Liver (tissue), 8 donors: ENCODE measurements at regions not wholly inside any gene's neighbourhood (a gene's known extent, or its start where the extent isn't known, plus 50 kb on each side); places are given as distances from the start of the nearest gene placed in this dataset.

Experiments used
- DNase-seq: peaks from one replicate; pipeline ENCODE4 v3.0.0-alpha.2; 2017; ENCODE audit warnings: low spot score
- H3K27ac ChIP-seq, 2 donors: one replicate each; pipeline ENCODE4 v1.7.0; 2013; ENCODE audit warnings: inconsistent platforms in 2 of 2, low read length in 2 of 2, control low read depth in 1 of 2, low read depth in 1 of 2, mild to moderate bottlenecking in 1 of 2
- H3K27me3 ChIP-seq, 4 donors: one replicate each; pipeline versions ENCODE4 v1.6.1 to v1.7.0; 2013; ENCODE audit warnings: low read length in 3 of 4, inconsistent platforms in 1 of 4, mild to moderate bottlenecking in 1 of 4, moderate library complexity in 1 of 4; ENCODE audit not compliant: control insufficient read depth in 4 of 4, insufficient read depth in 4 of 4
- H3K36me3 ChIP-seq, 4 donors: one replicate each; pipeline versions ENCODE4 v1.6.1 to v1.7.0; 2013; ENCODE audit warnings: low read length in 3 of 4, mild to moderate bottlenecking in 3 of 4, low read depth in 1 of 4, moderate library complexity in 1 of 4; ENCODE audit not compliant: control insufficient read depth in 4 of 4, insufficient read depth in 3 of 4
- H3K4me1 ChIP-seq, 4 donors: one replicate each; pipeline versions ENCODE4 v1.6.1 to v1.7.0; 2013; ENCODE audit warnings: low read length in 3 of 4, mild to moderate bottlenecking in 3 of 4, moderate library complexity in 1 of 4; ENCODE audit not compliant: control insufficient read depth in 4 of 4, insufficient read depth in 4 of 4
- H3K4me3 ChIP-seq, 3 donors: one replicate each; pipeline versions ENCODE4 v1.6.1 to v1.7.0; 2013; ENCODE audit warnings: low read length in 3 of 3, control low read depth in 1 of 3, low read depth in 1 of 3, mild to moderate bottlenecking in 1 of 3
- H3K9ac ChIP-seq, 2 donors: one replicate each; pipeline ENCODE4 v1.7.0; 2013; ENCODE audit warnings: low read length in 2 of 2, mild to moderate bottlenecking in 2 of 2, moderate library complexity in 2 of 2, control low read depth in 1 of 2, low read depth in 1 of 2
- H3K9me3 ChIP-seq, 4 donors: one replicate each; pipeline versions ENCODE4 v1.6.1 to v1.7.0; 2013; ENCODE audit warnings: low read length in 3 of 4; ENCODE audit not compliant: control insufficient read depth in 4 of 4
- EGR1 ChIP-seq, 2 donors: IDR thresholded peaks; 2 replicates each; pipeline ENCODE4 v1.6.1; 2016 to 2018; ENCODE audit warnings: antibody characterized with exemption in 2 of 2, low read depth in 2 of 2
- FOXA1 ChIP-seq: IDR thresholded peaks from 2 replicates; pipeline ENCODE4 v1.6.1; 2016; ENCODE audit warnings: antibody characterized with exemption
- FOXA2 ChIP-seq: IDR thresholded peaks from 2 replicates; pipeline ENCODE4 v1.6.1; 2016; ENCODE audit warnings: antibody characterized with exemption
- GABPA ChIP-seq, 2 donors: IDR thresholded peaks in 1 of 2; conservative IDR thresholded peaks in 1 of 2; 2 replicates each; pipeline ENCODE4 v1.6.1; 2016; ENCODE audit warnings: antibody characterized with exemption in 2 of 2, mild to moderate bottlenecking in 1 of 2, moderate library complexity in 1 of 2
- HNF4A ChIP-seq, 2 donors: conservative IDR thresholded peaks; 2 replicates each; pipeline ENCODE4 v1.6.1; 2016; ENCODE audit warnings: antibody characterized with exemption in 2 of 2, mild to moderate bottlenecking in 2 of 2
- HNF4G ChIP-seq: IDR thresholded peaks from 2 replicates; pipeline ENCODE4 v1.6.1; 2016; ENCODE audit warnings: antibody characterized with exemption
- JUND ChIP-seq, 2 donors: IDR thresholded peaks; 2 replicates each; pipeline ENCODE4 v1.6.1; 2016; ENCODE audit warnings: antibody characterized with exemption in 2 of 2
- NR2F2 ChIP-seq: IDR thresholded peaks from 2 replicates; pipeline ENCODE4 v1.6.1; 2016; ENCODE audit warnings: antibody characterized with exemption
- RAD21 ChIP-seq, 2 donors: IDR thresholded peaks; 2 replicates each; pipeline ENCODE4 v1.6.1; 2016; ENCODE audit warnings: antibody characterized with exemption in 2 of 2, mild to moderate bottlenecking in 2 of 2
- RXRA ChIP-seq, 2 donors: IDR thresholded peaks; 2 replicates each; pipeline ENCODE4 v1.6.1; 2017 to 2018; ENCODE audit warnings: antibody characterized with exemption in 2 of 2, mild to moderate bottlenecking in 1 of 2
- SP1 ChIP-seq: IDR thresholded peaks from 2 replicates; pipeline ENCODE4 v1.6.1; 2018; ENCODE audit warnings: antibody characterized with exemption, mild to moderate bottlenecking
- TAF1 ChIP-seq: conservative IDR thresholded peaks from 2 replicates; pipeline ENCODE4 v1.6.1; 2016; ENCODE audit warnings: antibody characterized with exemption, mild to moderate bottlenecking
- YY1 ChIP-seq: IDR thresholded peaks from 2 replicates; pipeline ENCODE4 v1.6.1; 2016; ENCODE audit warnings: antibody characterized with exemption, mild to moderate bottlenecking
- WGBS: extraction: QIAGEN DNeasy Blood & Tissue Kit; methylation state at CpG from one replicate; pipeline ENCODE4 v1.1.7; 2013; 5-methylcytosine and 5-hydroxymethylcytosine counted together
- TF ChIP-seq, protein P1 (sequence below): IDR thresholded peaks from 2 replicates; pipeline ENCODE4 v1.6.1; 2016; ENCODE audit warnings: antibody characterized with exemption, mild to moderate bottlenecking
- TF ChIP-seq, protein P2 (sequence below): IDR thresholded peaks from 2 replicates; pipeline ENCODE4 v1.6.1; 2016; ENCODE audit warnings: antibody characterized with exemption
- TF ChIP-seq, protein P3 (sequence below): fragments of 150-350 bp; IDR thresholded peaks from 2 replicates; pipeline ENCODE4 v1.5.1; 2017; ENCODE audit warnings: improper control_type of control experiment, low read depth, low read length; ENCODE audit not compliant: missing input control
- TF ChIP-seq, protein P4 (sequence below): IDR thresholded peaks from 2 replicates; pipeline ENCODE4 v1.6.1; 2016; ENCODE audit warnings: antibody characterized with exemption
- TF ChIP-seq, protein P5 (sequence below): IDR thresholded peaks from 2 replicates; pipeline ENCODE4 v1.6.1; 2016; ENCODE audit warnings: antibody characterized with exemption
- donor health status: healthy.
- donor health status: healthy.
- donor health status: healthy.
- donor health status: healthy.
- donor health status: healthy.

DNA sequence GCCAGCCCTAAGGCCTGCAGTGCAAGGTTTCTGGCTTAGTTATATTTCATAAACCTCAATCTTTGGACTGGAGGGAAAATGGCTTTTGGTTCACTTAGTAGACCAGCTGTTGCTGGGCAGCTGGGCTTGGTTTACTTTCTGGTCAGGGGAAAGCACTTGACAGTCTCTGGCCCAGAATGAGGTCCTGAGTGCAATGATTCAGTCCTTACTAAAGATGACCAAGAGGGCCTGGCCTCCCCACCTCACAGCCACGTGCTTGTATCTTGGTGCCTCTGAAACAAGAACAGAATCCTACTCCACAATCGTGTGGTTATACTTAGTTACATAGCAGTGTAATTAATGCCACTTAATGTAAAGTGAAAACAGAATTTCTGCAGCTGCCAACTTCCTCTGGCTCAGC, 325.5 kb upstream of the MEIS1 start:
- H3K36me3 ChIP-seq: no peaks in the 10 kb centered on the region
- WGBS: 68% methylated on average over 2 of the region's 2 CpGs
- no peak for DNase-seq
- TF ChIP-seq, protein P1, sequence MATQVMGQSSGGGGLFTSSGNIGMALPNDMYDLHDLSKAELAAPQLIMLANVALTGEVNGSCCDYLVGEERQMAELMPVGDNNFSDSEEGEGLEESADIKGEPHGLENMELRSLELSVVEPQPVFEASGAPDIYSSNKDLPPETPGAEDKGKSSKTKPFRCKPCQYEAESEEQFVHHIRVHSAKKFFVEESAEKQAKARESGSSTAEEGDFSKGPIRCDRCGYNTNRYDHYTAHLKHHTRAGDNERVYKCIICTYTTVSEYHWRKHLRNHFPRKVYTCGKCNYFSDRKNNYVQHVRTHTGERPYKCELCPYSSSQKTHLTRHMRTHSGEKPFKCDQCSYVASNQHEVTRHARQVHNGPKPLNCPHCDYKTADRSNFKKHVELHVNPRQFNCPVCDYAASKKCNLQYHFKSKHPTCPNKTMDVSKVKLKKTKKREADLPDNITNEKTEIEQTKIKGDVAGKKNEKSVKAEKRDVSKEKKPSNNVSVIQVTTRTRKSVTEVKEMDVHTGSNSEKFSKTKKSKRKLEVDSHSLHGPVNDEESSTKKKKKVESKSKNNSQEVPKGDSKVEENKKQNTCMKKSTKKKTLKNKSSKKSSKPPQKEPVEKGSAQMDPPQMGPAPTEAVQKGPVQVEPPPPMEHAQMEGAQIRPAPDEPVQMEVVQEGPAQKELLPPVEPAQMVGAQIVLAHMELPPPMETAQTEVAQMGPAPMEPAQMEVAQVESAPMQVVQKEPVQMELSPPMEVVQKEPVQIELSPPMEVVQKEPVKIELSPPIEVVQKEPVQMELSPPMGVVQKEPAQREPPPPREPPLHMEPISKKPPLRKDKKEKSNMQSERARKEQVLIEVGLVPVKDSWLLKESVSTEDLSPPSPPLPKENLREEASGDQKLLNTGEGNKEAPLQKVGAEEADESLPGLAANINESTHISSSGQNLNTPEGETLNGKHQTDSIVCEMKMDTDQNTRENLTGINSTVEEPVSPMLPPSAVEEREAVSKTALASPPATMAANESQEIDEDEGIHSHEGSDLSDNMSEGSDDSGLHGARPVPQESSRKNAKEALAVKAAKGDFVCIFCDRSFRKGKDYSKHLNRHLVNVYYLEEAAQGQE: no peak
- TF ChIP-seq JUND (IDR thresholded peaks at IDR 0.05) (no peak), HNF4A (conservative IDR thresholded peaks at IDR 0.05) (no peak), NR2F2 (no peak), RAD21 (IDR thresholded peaks at IDR 0.05) (no peak), EGR1 (IDR thresholded peaks at IDR 0.05; ENCODE audit: low read depth in 2 of 2) (no peak), GABPA (IDR thresholded peaks at IDR 0.05 in 1 of 2, conservative IDR thresholded peaks at IDR 0.05 in 1 of 2) (no peak), SP1 (no peak), RXRA (IDR thresholded peaks at IDR 0.05) (no peak), TAF1 (no peak), YY1 (no peak), FOXA2 (no peak), FOXA1 (no peak), HNF4G (no peak)
- TF ChIP-seq, protein P2, sequence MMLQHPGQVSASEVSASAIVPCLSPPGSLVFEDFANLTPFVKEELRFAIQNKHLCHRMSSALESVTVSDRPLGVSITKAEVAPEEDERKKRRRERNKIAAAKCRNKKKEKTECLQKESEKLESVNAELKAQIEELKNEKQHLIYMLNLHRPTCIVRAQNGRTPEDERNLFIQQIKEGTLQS: no peak
- TF ChIP-seq, protein P3, sequence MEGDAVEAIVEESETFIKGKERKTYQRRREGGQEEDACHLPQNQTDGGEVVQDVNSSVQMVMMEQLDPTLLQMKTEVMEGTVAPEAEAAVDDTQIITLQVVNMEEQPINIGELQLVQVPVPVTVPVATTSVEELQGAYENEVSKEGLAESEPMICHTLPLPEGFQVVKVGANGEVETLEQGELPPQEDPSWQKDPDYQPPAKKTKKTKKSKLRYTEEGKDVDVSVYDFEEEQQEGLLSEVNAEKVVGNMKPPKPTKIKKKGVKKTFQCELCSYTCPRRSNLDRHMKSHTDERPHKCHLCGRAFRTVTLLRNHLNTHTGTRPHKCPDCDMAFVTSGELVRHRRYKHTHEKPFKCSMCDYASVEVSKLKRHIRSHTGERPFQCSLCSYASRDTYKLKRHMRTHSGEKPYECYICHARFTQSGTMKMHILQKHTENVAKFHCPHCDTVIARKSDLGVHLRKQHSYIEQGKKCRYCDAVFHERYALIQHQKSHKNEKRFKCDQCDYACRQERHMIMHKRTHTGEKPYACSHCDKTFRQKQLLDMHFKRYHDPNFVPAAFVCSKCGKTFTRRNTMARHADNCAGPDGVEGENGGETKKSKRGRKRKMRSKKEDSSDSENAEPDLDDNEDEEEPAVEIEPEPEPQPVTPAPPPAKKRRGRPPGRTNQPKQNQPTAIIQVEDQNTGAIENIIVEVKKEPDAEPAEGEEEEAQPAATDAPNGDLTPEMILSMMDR: no peak
- TF ChIP-seq, protein P4, sequence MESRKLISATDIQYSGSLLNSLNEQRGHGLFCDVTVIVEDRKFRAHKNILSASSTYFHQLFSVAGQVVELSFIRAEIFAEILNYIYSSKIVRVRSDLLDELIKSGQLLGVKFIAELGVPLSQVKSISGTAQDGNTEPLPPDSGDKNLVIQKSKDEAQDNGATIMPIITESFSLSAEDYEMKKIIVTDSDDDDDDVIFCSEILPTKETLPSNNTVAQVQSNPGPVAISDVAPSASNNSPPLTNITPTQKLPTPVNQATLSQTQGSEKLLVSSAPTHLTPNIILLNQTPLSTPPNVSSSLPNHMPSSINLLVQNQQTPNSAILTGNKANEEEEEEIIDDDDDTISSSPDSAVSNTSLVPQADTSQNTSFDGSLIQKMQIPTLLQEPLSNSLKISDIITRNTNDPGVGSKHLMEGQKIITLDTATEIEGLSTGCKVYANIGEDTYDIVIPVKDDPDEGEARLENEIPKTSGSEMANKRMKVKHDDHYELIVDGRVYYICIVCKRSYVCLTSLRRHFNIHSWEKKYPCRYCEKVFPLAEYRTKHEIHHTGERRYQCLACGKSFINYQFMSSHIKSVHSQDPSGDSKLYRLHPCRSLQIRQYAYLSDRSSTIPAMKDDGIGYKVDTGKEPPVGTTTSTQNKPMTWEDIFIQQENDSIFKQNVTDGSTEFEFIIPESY: no peak
- TF ChIP-seq, protein P5, sequence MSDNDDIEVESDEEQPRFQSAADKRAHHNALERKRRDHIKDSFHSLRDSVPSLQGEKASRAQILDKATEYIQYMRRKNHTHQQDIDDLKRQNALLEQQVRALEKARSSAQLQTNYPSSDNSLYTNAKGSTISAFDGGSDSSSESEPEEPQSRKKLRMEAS: no peak
- H3K27ac ChIP-seq: no peak overlapping the region
- no peak overlapping the region for H3K4me3 ChIP-seq
- no peaks in the 10 kb centered on the region for H3K9me3 ChIP-seq
- no peak overlapping the region for H3K9ac ChIP-seq
- H3K4me1 ChIP-seq: no peaks in the 10 kb centered on the region
- H3K27me3 ChIP-seq: no peaks in the 10 kb centered on the region
